Stomach (tissue), 8 donors: ENCODE measurements at regions not wholly inside any gene's neighbourhood (a gene's known extent, or its start where the extent isn't known, plus 50 kb on each side); places are given as distances from the start of the nearest gene placed in this dataset.

Source experiments
- DNase-seq, 2 donors: peaks; one replicate each; pipeline versions ENCODE4 v3.0.0 to v3.0.0-alpha.2; 2013 to 2019
- H3K27ac ChIP-seq, 5 donors: fragments of 200-600 bp in 4 of 5; sonication (generic) in 4 of 5; one replicate each; pipeline ENCODE4 v1.5.1; 2013 to 2019; ENCODE audit warnings: mild to moderate bottlenecking in 1 of 5, moderate library complexity in 1 of 5
- H3K27me3 ChIP-seq, 3 donors: fragments of 200-600 bp; sonication (generic); one replicate each; pipeline ENCODE4 v1.5.1; 2017 to 2019; ENCODE audit warnings: mixed run types in 1 of 3
- H3K36me3 ChIP-seq, 4 donors: fragments of 200-600 bp; sonication (generic); 1 replicate in 3 of 4; 2 replicates in 1 of 4; pipeline ENCODE4 v1.5.1; 2016 to 2019
- H3K4me1 ChIP-seq, 4 donors: fragments of 200-600 bp; sonication (generic); one replicate each; pipeline ENCODE4 v1.5.1; 2016 to 2019
- H3K4me3 ChIP-seq, 4 donors: fragments of 200-600 bp; sonication (generic) in 3 of 4; one replicate each; pipeline ENCODE4 v1.5.1; 2016 to 2019; ENCODE audit warnings: mild to moderate bottlenecking in 1 of 4
- H3K9me3 ChIP-seq, 4 donors: fragments of 200-600 bp; sonication (generic); one replicate each; pipeline ENCODE4 v1.5.1; 2016 to 2019
- CTCF ChIP-seq, 7 experiments: fragments of 450-650 bp in 4 of 7; fragments of 200-600 bp in 3 of 7; sonication (generic) in 3 of 7; IDR thresholded peaks; one replicate each; pipeline ENCODE4 v1.5.1; 2016 to 2019; ENCODE audit warnings: antibody characterized with exemption in 7 of 7, control low read depth in 2 of 7, mild to moderate bottlenecking in 1 of 7
- EP300 ChIP-seq: sonication (generic); formaldehyde crosslinking; IDR thresholded peaks from one replicate; pipeline ENCODE4 v1.6.1; 2017; ENCODE audit warnings: antibody characterized with exemption
- POLR2A ChIP-seq, 4 donors: fragments of 450-650 bp; IDR thresholded peaks; one replicate each; pipeline ENCODE4 v1.6.1; 2016; ENCODE audit warnings: antibody characterized with exemption in 4 of 4, control low read depth in 2 of 4, mild to moderate bottlenecking in 1 of 4, moderate library complexity in 1 of 4
- POLR2AphosphoS5 ChIP-seq, 3 donors: sonication (generic); formaldehyde crosslinking; IDR thresholded peaks; one replicate each; pipeline ENCODE4 v1.6.1; 2016; ENCODE audit warnings: antibody characterized with exemption in 3 of 3
- WGBS, 5 donors: extraction: QIAGEN DNeasy Blood & Tissue Kit in 3 of 5; methylation state at CpG; one replicate each; pipeline versions ENCODE4 v1.1.5 to v1.1.7; 2013 to 2018; 5-methylcytosine and 5-hydroxymethylcytosine counted together
- intact Hi-C: fragments of 100-400 bp; cut with DNase I; formaldehyde crosslinking; loops from one replicate; pipeline ENCODE4 v1.15.1; 2023; ENCODE audit warnings: low total_unique reads
- donor health status: healthy with polysubstance abuse.
- donor health status: Bipolar disorder and iron deficiency.
- donor health status: healthy.

- H3K4me1 ChIP-seq = no peaks in the 10 kb centered on the region
- no peaks in the 10 kb centered on the region for H3K36me3 ChIP-seq
- H3K4me3 ChIP-seq = no peak overlapping the region
- no peak for TF ChIP-seq EP300
- no peak for TF ChIP-seq POLR2AphosphoS5 (IDR thresholded peaks at IDR 0.05)
- no peak for TF ChIP-seq CTCF (IDR thresholded peaks at IDR 0.05)
- no peak for TF ChIP-seq POLR2A (IDR thresholded peaks at IDR 0.05)
- 54 to 72% (median 67%) methylated on average over 6 of the region's 6 CpGs for WGBS, 5 donors
- no peaks in the 10 kb centered on the region for H3K27me3 ChIP-seq
- DNase-seq = no peak
- intact Hi-C loops = no loop called here
- peaks cover 0 to 11% (median 5%) of the 10 kb centered on the region in 4 donors for H3K9me3 ChIP-seq
- H3K27ac ChIP-seq = no peak overlapping the region
Observed at GRCh38 chr7:156560696-156561095, 79.9 kb upstream of the RNF32 start.

- H3K4me3 ChIP-seq = no peak overlapping the region
- WGBS, 5 donors = 77 to 87% (median 81%) methylated on average over 9 of the region's 9 CpGs
- H3K27me3 ChIP-seq = no peaks in the 10 kb centered on the region
- no peaks in the 10 kb centered on the region for H3K36me3 ChIP-seq
- DNase-seq = no peak
- H3K9me3 ChIP-seq = peaks cover 0 to 11% (median 5%) of the 10 kb centered on the region in 4 donors
- no peaks in the 10 kb centered on the region for H3K4me1 ChIP-seq
- no peak overlapping the region for H3K27ac ChIP-seq
- intact Hi-C loops = no loop called here
- TF ChIP-seq POLR2AphosphoS5 (IDR thresholded peaks at IDR 0.05) = no peak
- TF ChIP-seq EP300 = no peak
- TF ChIP-seq POLR2A (IDR thresholded peaks at IDR 0.05) = no peak
- TF ChIP-seq CTCF (IDR thresholded peaks at IDR 0.05) = no peak
Observed at GRCh38 chr7:156560075-156560474, 80.5 kb upstream of the RNF32 start.

- peaks cover 0 to 3% (median 1%) of the 10 kb centered on the region in 4 donors for H3K9me3 ChIP-seq
- 85 to 98% (median 97%) methylated on average over 9 of the region's 9 CpGs for WGBS, 5 donors
- no peaks in the 10 kb centered on the region for H3K4me1 ChIP-seq
- H3K27ac ChIP-seq = no peak overlapping the region
- intact Hi-C loops = no loop called here
- no peak for TF ChIP-seq EP300
- no peaks in the 10 kb centered on the region for H3K36me3 ChIP-seq
- no peak overlapping the region for H3K4me3 ChIP-seq
- no peaks in the 10 kb centered on the region for H3K27me3 ChIP-seq
- no peak for DNase-seq
Observed at GRCh38 chr7:156559001-156559400, 81.6 kb upstream of the RNF32 start.

GRCh38 chr7:156558198-156558597 is 82.4 kb upstream of the RNF32 start:
- no peak overlapping the region for H3K4me3 ChIP-seq
- intact Hi-C loops = no loop called here
- H3K9me3 ChIP-seq = no peaks in the 10 kb centered on the region
- no peak for DNase-seq
- no peak overlapping the region for H3K27ac ChIP-seq
- 75 to 93% (median 89%) methylated on average over 4 of the region's 4 CpGs for WGBS, 5 donors
- TF ChIP-seq POLR2A (IDR thresholded peaks at IDR 0.05) (no peak), CTCF (IDR thresholded peaks at IDR 0.05) (no peak), POLR2AphosphoS5 (IDR thresholded peaks at IDR 0.05) (no peak), EP300 (no peak)
- no peaks in the 10 kb centered on the region for H3K4me1 ChIP-seq
- H3K27me3 ChIP-seq = no peaks in the 10 kb centered on the region
- H3K36me3 ChIP-seq = no peaks in the 10 kb centered on the region

GRCh38 chr7:156556083-156556482 is 84.5 kb upstream of the RNF32 start:
- TF ChIP-seq CTCF (IDR thresholded peaks at IDR 0.05) (no peak), POLR2AphosphoS5 (IDR thresholded peaks at IDR 0.05) (no peak), POLR2A (IDR thresholded peaks at IDR 0.05) (no peak), EP300 (no peak)
- intact Hi-C loops = no loop called here
- 89 to 95% (median 93%) methylated on average over 2 of the region's 2 CpGs for WGBS, 5 donors
- no peak overlapping the region for H3K27ac ChIP-seq
- H3K4me1 ChIP-seq = no peaks in the 10 kb centered on the region
- no peak for DNase-seq
- no peaks in the 10 kb centered on the region for H3K9me3 ChIP-seq
- no peaks in the 10 kb centered on the region for H3K27me3 ChIP-seq
- H3K4me3 ChIP-seq = no peak overlapping the region
- H3K36me3 ChIP-seq = no peaks in the 10 kb centered on the region
